Activated CD8-positive, alpha-beta memory T cell treated with anti-CD3 and anti-CD28 coated beads, Interleukin-2, amount 50 U/mL, for 24 hours (primary cell): ENCODE measurements at regions not wholly inside any gene's neighbourhood (a gene's known extent, or its start where the extent isn't known, plus 50 kb on each side); places are given as distances from the start of the nearest gene placed in this dataset.

Experiments
- DNase-seq: peaks from one replicate; pipeline ENCODE4 v3.0.0-alpha.2; 2020; ENCODE audit errors: extremely low read depth

DNA sequence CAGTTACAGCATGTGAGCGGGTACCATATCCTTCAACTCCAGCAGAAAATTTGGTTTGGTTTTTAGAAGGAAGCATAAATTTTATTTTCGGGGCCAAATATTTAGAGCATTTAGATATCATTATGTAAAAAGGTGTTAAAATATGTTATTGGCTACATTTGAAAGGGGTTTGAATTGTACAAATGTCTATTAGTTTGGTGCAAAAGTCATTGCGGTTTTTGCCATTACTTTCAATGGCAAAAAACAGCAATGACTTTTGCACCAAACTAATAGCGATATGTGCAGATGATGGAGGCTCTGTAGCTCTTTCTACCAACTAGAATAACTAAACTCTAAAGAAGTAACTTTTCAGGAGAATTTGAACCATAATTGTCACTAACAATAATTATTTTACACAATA, 1666.2 kb upstream of the SLC39A10 start:
- DNase-seq, result no peak

DNA sequence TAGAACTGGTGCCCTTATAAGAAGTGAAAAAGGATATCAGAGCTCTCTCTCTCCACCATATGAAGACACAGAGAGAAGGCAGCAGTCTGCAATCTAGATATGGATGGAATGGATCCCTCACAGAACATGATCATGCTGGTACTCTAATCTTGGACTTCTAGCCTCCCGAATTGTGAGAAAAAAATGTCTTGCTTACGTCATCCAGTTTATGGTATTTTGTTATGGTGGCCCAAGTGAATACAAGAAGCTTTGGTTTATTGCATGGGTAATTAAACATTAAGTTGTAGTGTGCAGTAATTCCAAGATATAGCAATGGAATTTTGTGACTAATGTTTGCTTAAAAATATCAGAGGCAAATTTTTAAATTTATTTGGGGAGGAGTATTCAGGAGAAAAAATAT, 1667.4 kb upstream of the SLC39A10 start:
- no peak for DNase-seq

DNA sequence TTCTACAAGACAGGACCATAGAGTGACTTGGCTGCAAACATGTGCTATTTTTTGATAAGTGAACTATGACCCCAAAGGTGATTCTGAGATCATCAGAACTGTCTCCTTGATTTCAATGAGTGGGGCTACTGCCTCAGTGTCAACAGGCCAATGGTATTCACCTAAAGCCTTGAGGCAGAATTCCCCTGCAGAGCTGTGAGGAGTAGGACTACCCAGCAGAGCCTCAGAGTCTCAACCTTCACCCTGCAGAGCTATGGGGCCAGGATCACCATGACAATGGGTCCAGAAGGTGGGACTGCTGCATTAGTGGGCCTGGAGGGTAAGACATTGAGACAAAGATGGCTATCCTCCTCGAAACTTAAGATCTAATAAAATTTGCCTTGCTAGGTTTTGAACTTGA, 1668.2 kb upstream of the SLC39A10 start:
- no peak for DNase-seq

DNA sequence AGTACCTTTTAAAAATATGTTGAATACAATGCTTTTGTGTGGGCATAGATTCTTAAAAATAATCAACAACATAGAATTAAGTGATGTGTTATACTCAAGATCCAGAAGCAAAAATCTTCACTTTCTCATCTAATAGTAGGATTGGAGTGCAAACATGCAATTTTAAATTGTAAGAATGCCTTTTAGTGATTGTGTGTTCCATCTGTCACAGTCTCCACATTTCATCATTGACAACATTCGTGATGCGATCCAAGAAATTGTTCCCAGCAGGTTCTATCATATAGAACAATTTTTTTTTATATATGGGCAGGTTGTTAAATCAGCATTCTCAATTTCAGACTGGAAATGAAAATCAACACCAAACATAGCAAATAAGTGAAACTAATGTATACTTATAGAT, 1671.8 kb upstream of the SLC39A10 start:
- no peak for DNase-seq

DNA sequence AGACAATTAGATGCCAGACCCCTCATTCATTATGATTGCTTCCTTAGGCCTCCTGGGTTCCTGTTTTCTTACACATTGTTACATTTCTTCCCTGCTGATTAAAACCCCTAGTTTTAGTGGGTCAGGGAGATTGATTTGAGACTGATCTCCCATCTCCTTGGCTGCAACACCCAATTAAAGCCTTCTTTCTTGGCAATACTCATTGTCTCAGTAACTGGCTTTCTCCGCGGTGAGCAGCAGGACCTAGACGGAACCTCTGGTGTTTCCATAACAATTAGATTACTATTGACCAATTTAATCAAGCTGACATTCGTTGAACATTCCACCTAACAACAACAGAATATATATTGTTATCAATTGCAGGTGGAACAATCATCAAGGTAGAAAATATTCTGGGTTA, 1676.4 kb upstream of the SLC39A10 start:
- no peak for DNase-seq

DNA sequence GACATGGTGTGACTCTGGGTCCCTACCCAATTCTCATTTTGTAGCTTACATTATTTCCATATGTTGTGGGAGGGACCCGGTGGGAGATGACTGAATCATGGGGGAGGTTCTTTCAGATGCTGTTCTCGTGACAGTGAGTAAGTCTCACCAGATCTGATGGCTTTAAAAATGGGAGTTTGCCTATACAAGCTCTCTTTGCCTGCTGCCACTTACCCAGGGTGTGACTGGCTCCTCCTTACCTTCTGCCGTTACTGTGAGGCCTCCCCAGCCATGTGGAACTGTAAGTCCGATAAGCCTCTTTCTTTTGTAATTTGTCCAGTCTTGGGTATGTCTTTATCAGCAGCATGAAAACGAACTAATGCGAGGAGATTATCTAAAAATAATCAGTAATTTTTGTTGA, 1683.2 kb upstream of the SLC39A10 start:
- DNase-seq, result no peak

DNA sequence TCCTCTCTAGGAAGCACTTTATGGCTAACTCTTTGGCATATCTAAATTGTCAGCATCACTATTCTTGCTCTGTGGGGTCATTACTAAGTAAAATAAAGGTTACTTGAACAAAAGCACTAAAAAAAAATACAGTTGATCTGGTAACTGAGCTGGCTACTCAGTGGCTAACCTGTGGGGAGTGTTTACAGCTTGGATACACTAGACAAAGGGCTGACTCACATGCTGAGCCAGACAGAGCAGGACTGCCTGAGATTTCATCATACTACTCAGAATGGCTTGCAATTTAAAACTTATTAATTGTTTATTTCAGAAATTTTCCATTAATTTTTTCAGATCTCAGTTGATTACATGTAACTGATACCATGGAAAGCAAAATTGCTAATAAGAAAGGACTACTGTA, 1690.4 kb upstream of the SLC39A10 start:
- no peak for DNase-seq

DNA sequence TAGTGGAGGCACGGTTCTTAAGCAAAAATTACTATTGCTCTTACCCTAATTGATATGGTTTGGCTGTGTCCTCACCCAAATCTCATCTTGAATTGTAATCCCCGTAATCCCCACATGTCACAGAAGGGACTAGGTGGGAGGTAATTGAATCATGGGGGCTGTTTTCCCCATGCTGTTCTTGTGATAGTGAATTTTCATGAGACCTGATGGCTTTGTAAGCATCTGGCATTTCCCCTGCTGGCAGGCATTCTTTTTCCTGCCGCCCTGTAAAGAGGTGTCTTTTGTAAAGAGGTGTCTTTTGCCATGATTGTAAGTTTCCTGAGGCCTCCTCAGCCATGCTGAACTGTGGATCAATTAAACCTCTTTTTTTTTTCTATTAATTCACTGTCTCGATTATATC, 1691.8 kb upstream of the SLC39A10 start:
- no peak for DNase-seq

DNA sequence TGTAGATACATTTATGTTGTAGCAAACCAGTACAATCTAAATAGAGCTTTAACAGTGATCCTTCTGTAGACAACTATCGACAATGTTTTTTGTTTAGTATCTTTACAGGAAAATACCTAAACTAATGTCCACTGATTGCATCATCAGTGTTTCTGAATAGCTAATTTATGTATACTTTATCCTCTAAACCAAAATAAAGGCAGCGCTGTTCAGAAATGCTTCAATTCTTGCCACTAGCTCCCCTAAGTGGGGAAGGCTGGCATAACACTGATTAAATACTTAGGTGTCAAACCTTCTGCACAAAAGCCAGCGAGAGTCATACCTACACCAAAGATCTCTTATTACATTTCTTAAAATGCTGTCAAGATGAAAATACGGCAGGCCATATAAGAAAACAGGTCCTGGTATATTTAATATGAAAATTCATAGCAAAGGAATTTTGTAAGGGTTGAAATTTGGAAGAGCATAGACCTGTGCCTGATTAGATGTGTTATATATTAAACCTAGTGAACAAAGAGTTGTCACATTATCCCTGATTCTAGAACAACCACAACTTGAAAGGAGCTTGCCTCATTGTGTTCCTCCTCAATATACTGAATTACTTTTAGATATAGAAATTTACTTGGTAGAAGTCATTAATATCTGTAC, 1693.4 kb upstream of the SLC39A10 start:
- DNase-seq, result no peak

DNA sequence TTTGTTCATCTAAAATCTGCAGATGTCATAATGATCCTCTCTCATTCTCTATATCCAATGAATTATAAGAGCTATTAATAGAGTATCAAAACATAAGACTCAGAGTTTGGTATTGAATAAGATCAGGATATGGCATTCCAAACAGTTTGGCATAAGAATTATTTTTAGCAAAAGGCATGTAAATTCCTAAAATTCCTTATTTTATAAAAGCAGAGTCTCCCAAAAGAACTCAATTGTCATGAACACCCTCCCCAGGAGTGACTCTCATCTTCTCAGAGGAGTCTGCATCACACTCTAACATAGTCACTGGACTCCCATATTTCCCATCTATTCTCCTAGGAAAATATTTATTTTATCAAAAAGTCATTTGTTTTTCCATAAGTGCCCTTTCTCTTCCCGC, 1710.2 kb upstream of the SLC39A10 start:
- no peak for DNase-seq

DNA sequence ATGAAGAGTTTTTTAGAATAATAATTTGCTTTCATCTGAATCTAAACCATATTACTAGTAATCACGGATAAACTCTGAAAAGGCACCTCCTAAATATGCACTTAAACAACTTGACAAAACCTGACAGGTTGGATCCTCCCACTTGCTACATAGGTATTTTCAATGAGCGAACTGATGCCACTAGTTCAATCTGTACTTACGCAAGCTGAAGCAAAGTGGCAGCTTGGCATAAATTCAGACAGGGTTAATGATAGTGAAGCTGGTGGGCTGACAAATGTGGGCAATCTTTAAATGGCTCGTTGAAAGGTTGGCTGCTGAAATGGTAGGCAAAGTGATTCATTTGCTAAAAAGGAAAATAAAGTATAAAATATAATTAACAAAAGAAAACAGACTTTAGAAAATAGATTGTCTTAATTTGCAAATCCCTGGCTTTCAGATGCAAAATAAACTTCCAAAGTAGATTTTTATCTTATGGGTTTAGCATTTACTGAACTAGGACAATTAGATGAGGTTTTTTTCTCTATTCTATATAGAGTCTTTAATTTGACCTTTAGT, 1713.5 kb upstream of the SLC39A10 start:
- no peak for DNase-seq

DNA sequence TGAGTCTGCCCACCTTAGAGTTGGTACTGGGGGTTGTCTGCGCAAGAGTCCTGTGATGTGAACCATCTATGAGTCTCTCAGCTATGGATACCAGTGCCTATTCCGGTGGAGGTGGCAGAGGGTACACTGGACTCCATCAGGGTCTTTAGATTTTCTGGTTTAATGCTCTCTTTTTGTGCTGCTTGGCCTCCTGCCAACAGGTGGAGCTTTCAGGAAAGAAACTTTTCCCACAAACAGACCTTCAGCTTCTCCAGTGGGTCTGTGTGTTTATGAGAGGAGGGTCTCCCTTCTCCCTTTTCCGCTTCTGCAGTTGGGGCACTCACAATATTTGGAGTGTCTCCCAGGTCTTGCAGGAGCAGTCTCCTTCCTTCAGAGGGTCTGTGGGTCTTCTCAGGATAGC, 1721.9 kb upstream of the SLC39A10 start:
- DNase-seq, result no peak

DNA sequence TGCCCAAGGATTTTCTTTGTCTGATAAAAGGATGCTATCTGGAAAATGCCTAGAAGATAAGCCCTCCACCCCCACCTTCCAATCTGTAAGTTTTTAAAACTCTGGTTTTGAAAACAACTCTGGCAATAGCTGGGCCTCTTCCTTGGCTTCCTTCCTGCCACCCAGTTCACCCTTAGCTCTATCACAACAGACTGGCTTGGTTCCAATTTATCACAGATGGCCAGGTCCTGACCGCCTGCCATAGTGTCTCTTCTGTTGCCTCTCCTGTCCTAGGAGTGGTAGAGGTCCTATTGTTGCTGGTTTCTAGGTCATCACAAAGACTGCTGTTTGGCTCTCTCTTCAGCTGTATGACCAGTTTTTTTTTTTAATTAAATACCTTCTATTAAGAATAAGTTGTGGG, 1727.9 kb upstream of the SLC39A10 start:
- no peak for DNase-seq

DNA sequence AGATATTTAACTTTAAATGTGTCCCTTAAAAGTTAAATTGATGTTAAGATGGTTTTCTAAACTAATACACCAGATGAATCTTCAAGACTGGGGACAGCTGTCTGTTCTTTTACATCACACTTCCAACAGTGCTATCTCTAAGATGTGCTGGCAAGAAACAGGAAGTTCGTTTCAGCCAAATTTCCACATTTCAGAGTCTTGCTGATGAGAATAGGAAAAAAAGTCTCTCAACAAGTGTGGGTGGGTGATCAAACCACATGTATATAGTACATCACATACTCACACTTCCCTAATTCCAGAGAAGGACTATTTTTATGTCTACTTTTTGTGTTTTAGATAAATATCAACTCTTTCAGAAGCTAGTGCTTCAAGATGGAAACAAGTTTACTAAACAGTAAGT, 1712.8 kb upstream of the TMEFF2 start:
- DNase-seq, result no peak

DNA sequence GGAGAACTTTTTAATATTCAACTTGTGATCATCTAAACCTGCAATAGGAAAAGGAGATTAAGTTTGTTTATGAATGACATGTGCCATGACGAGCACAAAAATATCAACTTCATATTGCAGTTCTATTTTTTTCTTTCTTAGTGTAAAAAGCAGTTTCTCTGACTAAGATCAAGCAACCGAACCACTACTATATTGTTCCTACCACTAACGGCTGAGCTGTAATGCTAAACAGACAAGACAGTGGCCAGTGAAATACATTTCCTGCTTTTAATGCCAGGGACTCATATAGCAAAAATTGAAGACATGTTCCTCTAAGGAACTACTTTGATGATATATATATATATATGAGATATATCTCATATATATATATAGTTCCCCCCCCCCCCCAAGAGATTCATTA, 1705.6 kb upstream of the TMEFF2 start:
- DNase-seq, result no peak

DNA sequence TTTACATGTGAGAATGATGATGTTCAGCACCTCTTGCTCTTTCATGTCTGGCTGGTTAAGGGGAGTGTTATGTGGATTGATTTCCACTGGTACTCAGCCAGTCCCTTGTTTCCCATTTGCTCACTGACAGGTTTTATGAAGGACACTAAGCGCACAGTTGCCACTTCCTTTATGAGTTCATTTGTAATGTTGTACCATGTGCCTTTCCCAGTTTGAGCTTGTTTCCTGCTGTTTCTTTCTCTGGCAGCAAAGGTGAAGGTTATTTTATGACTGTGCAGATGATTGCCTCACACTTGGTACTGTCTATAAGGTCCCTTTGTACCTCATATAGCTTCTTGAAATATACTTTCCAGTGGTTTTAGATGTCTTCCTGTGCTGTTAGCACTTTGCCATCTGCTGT, 1700.5 kb upstream of the TMEFF2 start:
- no peak for DNase-seq

DNA sequence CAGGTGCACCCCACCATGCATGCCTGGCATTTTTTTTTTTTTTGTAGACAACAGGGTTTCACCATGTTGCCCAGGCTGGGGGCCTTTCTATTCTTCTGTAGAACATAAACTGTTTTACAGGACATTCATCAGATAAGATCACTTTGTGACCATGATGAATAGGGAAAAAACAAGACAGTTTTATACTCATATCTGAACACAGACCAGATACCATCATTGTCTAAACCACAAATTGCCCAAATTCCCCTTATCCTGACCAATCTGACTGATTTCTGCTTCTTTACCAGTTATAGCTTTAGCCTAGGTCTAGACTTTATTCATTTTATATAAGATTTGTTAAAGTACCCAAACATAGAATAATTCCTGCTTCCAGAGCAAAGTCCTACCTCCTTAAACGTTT, 1699.3 kb upstream of the TMEFF2 start:
- no peak for DNase-seq

DNA sequence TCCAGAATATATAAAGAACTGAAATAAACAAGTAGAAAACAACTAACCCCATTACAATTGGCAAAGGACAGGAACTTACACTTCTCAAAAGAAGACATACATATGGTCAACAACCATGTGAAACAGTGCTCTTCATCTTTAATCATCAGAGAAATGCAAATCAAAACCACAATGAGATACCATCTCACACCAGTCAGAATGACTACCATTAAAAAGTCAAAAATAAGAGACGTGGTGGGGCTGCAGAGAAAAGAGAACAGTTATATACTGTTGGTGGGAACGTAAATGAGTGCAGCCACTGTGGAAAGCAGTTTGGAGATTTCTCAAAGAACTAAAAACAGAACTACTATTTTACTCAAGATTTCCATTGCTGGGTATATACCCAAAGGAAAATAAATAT, 1696.3 kb upstream of the TMEFF2 start:
- no peak for DNase-seq

DNA sequence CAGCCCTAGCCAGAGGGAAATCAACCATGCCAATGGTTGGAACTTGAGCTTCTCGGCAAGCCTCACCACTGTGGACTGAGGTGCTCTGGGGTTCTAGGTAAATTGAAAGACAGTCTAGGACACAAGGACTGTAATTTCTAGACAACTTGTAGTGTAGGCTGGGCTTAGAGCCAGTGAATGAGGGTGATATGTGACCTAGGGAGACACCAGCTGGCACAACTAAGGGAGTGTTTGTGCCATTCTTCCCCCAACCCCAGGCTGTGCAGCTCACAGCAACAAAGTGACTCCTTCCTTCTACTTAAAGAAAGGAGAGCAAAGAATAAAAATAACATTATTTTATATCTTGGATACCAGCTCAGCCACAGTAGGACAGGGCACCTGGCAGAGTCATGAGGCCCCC, 1690.7 kb upstream of the TMEFF2 start:
- no peak for DNase-seq

DNA sequence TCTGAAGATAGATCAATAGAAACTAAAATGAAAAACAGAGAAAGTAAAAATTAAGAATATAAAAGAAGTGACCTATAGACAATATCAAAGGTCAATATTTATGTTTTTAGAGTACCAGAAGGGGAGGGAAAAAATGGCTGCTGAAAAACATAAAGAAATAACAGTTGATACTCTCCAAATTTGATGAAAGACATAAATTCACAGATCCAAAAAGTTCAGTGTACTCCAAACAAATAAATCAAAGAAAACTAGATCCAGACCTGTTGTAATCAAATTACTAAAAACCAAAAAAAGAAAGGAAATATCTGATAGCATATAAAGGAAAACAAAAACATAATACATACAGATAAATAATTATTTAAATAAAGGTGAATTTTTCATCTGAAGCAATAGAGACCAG, 1689.1 kb upstream of the TMEFF2 start:
- no peak for DNase-seq

DNA sequence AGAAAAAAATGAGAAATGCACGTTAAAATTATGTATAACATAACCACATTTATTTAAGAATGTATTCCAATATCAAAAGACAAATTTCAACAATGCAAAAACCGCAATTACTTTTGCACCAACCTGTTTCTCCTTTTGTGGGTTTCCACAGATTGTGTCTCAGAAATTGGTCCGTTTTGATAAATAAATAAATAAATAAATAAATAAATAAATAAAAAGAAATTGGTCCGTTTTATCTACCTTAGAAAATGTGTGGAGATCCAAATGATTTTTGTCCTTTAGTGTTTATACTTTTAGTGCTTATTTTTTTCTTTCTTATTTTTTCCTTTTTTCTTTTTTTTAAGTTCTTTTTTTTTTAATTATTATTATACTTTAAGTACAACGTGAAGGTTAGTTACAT, 1682.2 kb upstream of the TMEFF2 start:
- DNase-seq, result no peak

DNA sequence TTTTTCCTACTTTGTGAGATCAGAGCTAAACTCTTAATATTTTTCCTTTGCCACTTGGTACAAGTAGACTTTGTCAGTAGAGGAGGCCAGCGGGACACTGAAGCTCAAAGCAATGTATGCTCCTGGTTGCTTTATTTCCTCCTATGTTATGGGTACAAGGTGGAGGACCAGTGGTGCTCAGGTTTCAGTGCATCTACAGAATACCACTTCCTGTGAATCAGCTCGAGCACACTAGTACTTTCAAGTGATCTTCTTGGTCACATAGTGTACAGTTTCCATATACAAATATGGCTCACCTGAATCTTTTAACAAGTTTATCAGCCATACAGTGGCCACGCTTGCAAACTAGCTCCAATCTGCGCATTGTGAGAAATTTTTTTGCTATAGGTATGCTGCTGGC, 1674.8 kb upstream of the TMEFF2 start:
- no peak for DNase-seq

DNA sequence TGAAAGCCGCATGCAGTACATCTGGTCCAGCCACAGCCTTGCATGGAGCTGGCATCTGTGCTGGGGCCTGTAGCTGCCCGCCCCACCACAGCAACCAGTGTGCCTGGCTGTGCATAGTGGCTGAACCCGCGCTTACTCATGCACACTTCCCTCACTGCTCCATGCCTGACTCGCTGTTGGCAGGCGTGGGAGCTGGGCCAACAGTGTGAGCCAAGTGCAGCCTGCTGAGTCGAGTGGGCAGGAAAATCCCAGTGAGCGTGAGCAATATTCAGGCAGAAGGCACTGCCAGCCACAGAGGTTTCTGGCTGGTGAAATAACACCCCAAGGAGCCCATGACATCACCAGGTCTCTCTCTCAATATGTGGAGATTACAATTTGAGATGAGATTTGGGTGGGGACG, 1674.1 kb upstream of the TMEFF2 start:
- no peak for DNase-seq

DNA sequence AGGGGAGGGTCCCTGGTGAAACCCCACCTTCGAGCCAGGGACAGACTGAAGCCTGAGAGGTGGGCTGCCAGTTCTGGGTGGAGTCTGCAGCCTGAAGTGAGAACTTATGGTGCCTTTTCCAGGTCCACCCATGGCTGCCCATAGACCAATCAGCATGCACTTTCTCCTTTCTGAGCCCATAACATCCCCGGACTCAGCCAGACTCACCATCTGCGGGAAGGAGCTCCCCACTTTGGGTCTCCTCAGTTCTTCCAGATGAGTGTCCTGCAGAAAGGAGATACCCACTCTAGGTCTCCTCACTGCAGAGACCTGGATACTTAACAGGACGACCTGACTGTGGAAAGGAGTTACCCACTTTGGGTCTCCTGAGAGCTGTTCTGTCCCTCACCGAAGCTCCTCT, 1673.4 kb upstream of the TMEFF2 start:
- no peak for DNase-seq
